ENCODE measurements at regions not wholly inside any gene's neighbourhood (a gene's known extent, or its start where the extent isn't known, plus 50 kb on each side); places are given as distances from the start of the nearest gene placed in this dataset.

GRCh38 chr9:80926611-80927010, 762.7 kb downstream of the TLE1 start:
- TF ChIP-seq EZH2phosphoT487 (conservative IDR thresholded peaks at IDR 0.05; ENCODE audit: low read length) (no peak), CTCF (IDR thresholded peaks at IDR 0.05; ENCODE audit: insufficient read depth, low read length, poor library complexity, severe bottlenecking) (no peak)
